ENCODE measurements at regions not wholly inside any gene's neighbourhood (a gene's known extent, or its start where the extent isn't known, plus 50 kb on each side); places are given as distances from the start of the nearest gene placed in this dataset.

DNA sequence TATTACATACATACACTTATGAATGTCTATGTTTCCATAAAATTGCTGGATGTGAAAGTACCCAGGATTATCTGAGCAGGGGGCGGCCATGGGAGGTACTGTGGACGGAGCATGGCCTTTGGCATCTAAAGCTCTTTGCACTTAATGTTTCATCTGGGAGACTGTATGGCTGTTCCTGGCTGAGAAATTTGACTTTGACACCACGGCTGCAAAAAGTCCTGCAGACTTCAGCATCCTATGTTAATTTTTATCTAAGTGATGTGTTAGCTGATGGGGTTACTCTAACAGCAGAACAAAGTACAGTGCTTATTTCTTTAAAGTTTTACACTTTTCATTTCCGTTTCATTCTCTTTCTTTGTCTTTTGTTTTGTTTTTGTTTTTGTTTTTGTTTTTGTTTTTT, 139.8 kb upstream of the STX18 start:
- Histone ChIP-seq H3K9me2 (ENCODE audit: insufficient read depth) (no peaks in the 10 kb centered on the region), H3K79me2 (ENCODE audit: low read depth) (no peaks in the 10 kb centered on the region), H3F3A (ENCODE audit: insufficient read depth, low read depth) (no peaks in the 10 kb centered on the region), H3K27ac (no peak overlapping the region), H3K9me3 (ENCODE audit: insufficient read depth, low read depth) (no peaks in the 10 kb centered on the region), H3K36me3 (ENCODE audit: low read depth) (no peaks in the 10 kb centered on the region), H2AFZ (no peak overlapping the region), H3K4me3 (no peak overlapping the region), H4K20me1 (ENCODE audit: insufficient read depth) (no peaks in the 10 kb centered on the region), H3K4me2 (no peak overlapping the region), H3K4me1 (replicated peaks; ENCODE audit: insufficient read depth) (no peaks in the 10 kb centered on the region), H3K27me3 (ENCODE audit: insufficient read depth, low read depth) (no peaks in the 10 kb centered on the region)
- TF ChIP-seq EZH2 (IDR thresholded peaks at IDR 0.05; ENCODE audit: low read depth) (no peak), CTCF (conservative IDR thresholded peaks at IDR 0.05) (no peak)
- DNase-seq = no peak
- ChIA-PET CTCF (interaction anchor here (0.6 kb wide), 1 partner anchor 1983 kb away, joined by 3 read pairs; no protein-coding TSS in a partner anchor), POLR2A (ENCODE audit: unreplicated experiment) (no interaction called here)
- BruUV-seq (replicated peaks) = no TSS peak
- intact Hi-C loops (cut with micrococcal nuclease; ENCODE audit: unreplicated experiment) = no loop called here

DNA sequence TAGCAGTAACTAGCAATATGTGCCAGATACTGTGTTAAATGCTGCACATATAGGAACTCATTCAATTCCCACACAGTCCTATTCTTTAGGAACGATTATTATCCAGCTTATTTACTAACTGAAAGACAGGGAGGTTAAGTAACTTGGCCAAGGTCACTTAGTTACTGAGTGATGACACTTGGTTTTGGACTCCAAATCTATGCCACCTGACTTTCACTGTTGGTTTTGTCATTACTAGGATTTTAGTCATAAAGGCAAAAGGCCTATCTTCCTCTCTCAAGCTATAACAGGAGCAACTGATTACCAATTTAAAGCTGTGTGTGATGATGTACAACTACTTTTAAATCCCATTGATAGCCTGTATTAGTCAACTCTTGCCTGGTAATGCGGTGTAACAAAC, 138.9 kb upstream of the STX18 start:
- POLR2A ChIA-PET (ENCODE audit: unreplicated experiment) = interaction anchor here (0.7 kb wide), 1 partner anchor 29 kb away, joined by 3 read pairs; no protein-coding TSS in a partner anchor
- no peak overlapping the region for H3K27ac ChIP-seq
- H3K79me2 ChIP-seq (ENCODE audit: low read depth) = no peaks in the 10 kb centered on the region
- no peak for TF ChIP-seq CTCF (conservative IDR thresholded peaks at IDR 0.05)
- no peak for TF ChIP-seq EZH2 (IDR thresholded peaks at IDR 0.05; ENCODE audit: low read depth)
- H4K20me1 ChIP-seq (ENCODE audit: insufficient read depth) = no peaks in the 10 kb centered on the region
- no peak overlapping the region for H3K4me2 ChIP-seq
- H3F3A ChIP-seq (ENCODE audit: insufficient read depth, low read depth) = no peaks in the 10 kb centered on the region
- H3K27me3 ChIP-seq (ENCODE audit: insufficient read depth, low read depth) = no peaks in the 10 kb centered on the region
- no peak overlapping the region for H2AFZ ChIP-seq
- no TSS peak for BruUV-seq (replicated peaks)
- H3K4me1 ChIP-seq (replicated peaks; ENCODE audit: insufficient read depth) = no peaks in the 10 kb centered on the region
- H3K36me3 ChIP-seq (ENCODE audit: low read depth) = no peaks in the 10 kb centered on the region
- no peaks in the 10 kb centered on the region for H3K9me2 ChIP-seq (ENCODE audit: insufficient read depth)
- intact Hi-C loops (cut with micrococcal nuclease; ENCODE audit: unreplicated experiment) = no loop called here
- CTCF ChIA-PET = no interaction called here
- no peak overlapping the region for H3K4me3 ChIP-seq
- DNase-seq = no peak
- no peaks in the 10 kb centered on the region for H3K9me3 ChIP-seq (ENCODE audit: insufficient read depth, low read depth)

GRCh38 chr4:4680243-4680642, 138.4 kb upstream of the STX18 start:
- no peaks in the 10 kb centered on the region for H3K4me1 ChIP-seq (replicated peaks; ENCODE audit: insufficient read depth)
- H3K79me2 ChIP-seq (ENCODE audit: low read depth) = no peaks in the 10 kb centered on the region
- no peaks in the 10 kb centered on the region for H3K36me3 ChIP-seq (ENCODE audit: low read depth)
- no peak overlapping the region for H2AFZ ChIP-seq
- ChIA-PET CTCF (no interaction called here), POLR2A (ENCODE audit: unreplicated experiment) (no interaction called here)
- H4K20me1 ChIP-seq (ENCODE audit: insufficient read depth) = no peaks in the 10 kb centered on the region
- H3F3A ChIP-seq (ENCODE audit: insufficient read depth, low read depth) = no peaks in the 10 kb centered on the region
- H3K27ac ChIP-seq = no peak overlapping the region
- H3K4me3 ChIP-seq = no peak overlapping the region
- TF ChIP-seq CTCF (conservative IDR thresholded peaks at IDR 0.05) = no peak
- no peak for TF ChIP-seq EZH2 (IDR thresholded peaks at IDR 0.05; ENCODE audit: low read depth)
- H3K9me3 ChIP-seq (ENCODE audit: insufficient read depth, low read depth) = no peaks in the 10 kb centered on the region
- no peaks in the 10 kb centered on the region for H3K9me2 ChIP-seq (ENCODE audit: insufficient read depth)
- no peak for DNase-seq
- no peak overlapping the region for H3K4me2 ChIP-seq
- no peaks in the 10 kb centered on the region for H3K27me3 ChIP-seq (ENCODE audit: insufficient read depth, low read depth)
- intact Hi-C loops (cut with micrococcal nuclease; ENCODE audit: unreplicated experiment) = no loop called here
- no TSS peak for BruUV-seq (replicated peaks)

All from PC-9 (cell line).